Epidermal melanocyte (primary cell): ENCODE measurements at regions not wholly inside any gene's neighbourhood (a gene's known extent, or its start where the extent isn't known, plus 50 kb on each side); places are given as distances from the start of the nearest gene placed in this dataset.

ENCODE experiments used
- DNase-seq: peaks from one replicate; pipeline ENCODE4 v3.0.0; 2011; ENCODE audit warnings: low spot score; ENCODE audit not compliant: insufficient read length

GRCh38 chr1:83773059-83773458, 225.9 kb downstream of the TTLL7 start:
- DNase-seq, result no peak

- DNase-seq, result no peak
Measured at GRCh38 chr1:83770319-83770661, 228.6 kb downstream of the TTLL7 start.

GRCh38 chr1:83769594-83770318, 229.2 kb downstream of the TTLL7 start:
- no peak for DNase-seq

- DNase-seq, result no peak
Measured at GRCh38 chr1:83769072-83769471, 229.9 kb downstream of the TTLL7 start.

GRCh38 chr1:83766241-83766691, 232.7 kb downstream of the TTLL7 start:
- DNase-seq, result no peak

- no peak for DNase-seq
Measured at GRCh38 chr1:83765125-83765524, 233.8 kb downstream of the TTLL7 start.

- DNase-seq, result no peak
Measured at GRCh38 chr1:83764209-83764608, 234.7 kb downstream of the TTLL7 start.

- DNase-seq, result no peak
Measured at GRCh38 chr1:83763361-83764095, 235.4 kb downstream of the TTLL7 start.

GRCh38 chr1:83762416-83762815, 236.5 kb downstream of the TTLL7 start:
- DNase-seq, result no peak

GRCh38 chr1:83762039-83762365, 236.9 kb downstream of the TTLL7 start:
- no peak for DNase-seq

- no peak for DNase-seq
Measured at GRCh38 chr1:83761167-83762038, 237.5 kb downstream of the TTLL7 start.

- no peak for DNase-seq
Measured at GRCh38 chr1:83760226-83761021, 238.5 kb downstream of the TTLL7 start.

- DNase-seq, result no peak
Measured at GRCh38 chr1:83756984-83757717, 241.8 kb downstream of the TTLL7 start.

GRCh38 chr1:83751602-83752001, 247.3 kb downstream of the TTLL7 start:
- no peak for DNase-seq

GRCh38 chr1:83750201-83750600, 248.7 kb downstream of the TTLL7 start:
- no peak for DNase-seq

- DNase-seq, result no peak
Measured at GRCh38 chr1:83747853-83748482, 251.0 kb downstream of the TTLL7 start.

- no peak for DNase-seq
Measured at GRCh38 chr1:83746234-83746633, 252.7 kb downstream of the TTLL7 start.

- DNase-seq, result no peak
Measured at GRCh38 chr1:83742446-83742845, 256.5 kb downstream of the TTLL7 start.

- no peak for DNase-seq
Measured at GRCh38 chr1:83741770-83742169, 257.2 kb downstream of the TTLL7 start.

GRCh38 chr1:83741348-83741747, 257.6 kb downstream of the TTLL7 start:
- DNase-seq, result peak; percentile 45
